ENCODE measurements at regions not wholly inside any gene's neighbourhood (a gene's known extent, or its start where the extent isn't known, plus 50 kb on each side); places are given as distances from the start of the nearest gene placed in this dataset.

DNA sequence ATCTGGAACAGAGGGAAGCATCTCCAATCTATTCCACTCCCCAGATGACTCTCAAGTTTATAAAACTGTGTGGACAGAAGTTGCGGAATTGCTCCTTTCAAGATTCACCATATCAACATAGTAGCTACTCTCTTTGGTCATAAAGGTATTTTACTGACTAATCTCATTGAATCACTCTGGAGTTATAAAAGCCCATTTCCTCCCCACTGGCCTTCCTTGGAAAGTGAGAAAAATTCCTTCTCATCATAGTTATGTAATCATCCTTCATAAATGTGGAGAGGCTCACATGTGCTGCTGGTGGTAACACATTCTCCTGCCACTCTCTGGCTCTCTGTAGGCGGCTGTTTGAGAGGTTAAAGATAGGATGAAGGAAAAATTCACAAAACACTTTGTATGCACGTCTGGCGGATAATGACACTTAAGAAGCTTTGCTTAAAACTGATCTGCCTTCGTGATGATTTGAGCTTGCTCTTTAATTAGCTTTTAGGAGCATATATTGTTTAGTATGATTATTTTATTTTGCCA lies 1034.0 kb upstream of the EEF2KMT start:
- DNase-seq (ENCODE audit: low read depth): no peak

DNA sequence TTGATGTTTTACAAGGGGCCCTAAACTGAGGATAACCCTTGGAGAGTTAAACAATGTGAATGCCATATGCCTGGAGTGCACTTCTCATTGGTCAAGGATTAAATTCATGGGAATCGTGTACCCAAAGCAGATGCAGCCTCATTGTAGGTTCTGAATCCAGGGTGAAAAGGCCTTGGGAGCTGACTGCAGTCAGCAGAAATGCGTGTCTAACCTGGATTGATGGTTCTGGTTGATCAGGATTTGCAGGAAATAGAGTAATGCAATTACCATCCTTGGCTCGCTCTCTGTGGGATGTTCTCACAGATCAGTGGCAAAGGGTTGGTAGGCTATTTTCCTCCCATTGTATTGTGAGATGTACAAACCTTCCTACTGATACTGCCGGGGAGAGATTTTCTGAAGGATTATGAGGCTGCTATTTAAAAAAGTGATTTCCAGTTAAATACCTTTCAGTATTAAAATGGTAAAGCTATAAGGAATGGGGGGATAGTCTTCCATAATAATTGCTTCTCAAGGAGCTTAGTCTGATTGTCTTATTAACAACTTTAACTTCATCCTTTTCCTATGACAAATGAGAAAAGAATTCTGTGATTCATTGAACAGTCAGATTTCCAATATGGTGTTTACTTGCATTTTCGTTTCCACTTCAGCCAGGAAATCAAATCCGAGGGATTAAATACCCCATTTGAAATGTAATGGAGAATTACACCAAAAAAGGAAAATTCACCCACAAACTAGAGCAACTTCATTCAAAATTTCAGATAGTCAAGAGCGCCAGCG lies 1028.1 kb upstream of the EEF2KMT start:
- no peak for DNase-seq (ENCODE audit: low read depth)

DNA sequence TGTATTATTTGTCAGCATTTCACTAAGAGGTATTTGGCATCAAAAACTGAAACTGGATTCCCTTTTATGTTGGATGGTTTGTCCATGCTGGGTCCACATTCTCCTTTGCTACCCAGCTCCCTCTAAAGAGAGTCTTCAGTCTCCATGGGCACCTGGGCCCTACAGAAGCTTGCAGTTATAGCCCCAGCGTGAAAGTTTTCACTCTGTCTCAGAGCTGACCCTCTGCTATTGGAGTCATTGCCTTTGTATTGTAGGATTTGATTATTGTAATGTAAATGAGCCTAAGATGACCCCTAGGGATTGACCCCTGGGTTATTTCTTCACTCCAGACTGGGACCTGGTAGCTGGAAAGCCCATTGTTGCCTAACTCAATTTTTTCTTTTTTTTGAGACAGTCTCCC lies 1026.5 kb upstream of the EEF2KMT start:
- DNase-seq (ENCODE audit: low read depth): no peak

DNA sequence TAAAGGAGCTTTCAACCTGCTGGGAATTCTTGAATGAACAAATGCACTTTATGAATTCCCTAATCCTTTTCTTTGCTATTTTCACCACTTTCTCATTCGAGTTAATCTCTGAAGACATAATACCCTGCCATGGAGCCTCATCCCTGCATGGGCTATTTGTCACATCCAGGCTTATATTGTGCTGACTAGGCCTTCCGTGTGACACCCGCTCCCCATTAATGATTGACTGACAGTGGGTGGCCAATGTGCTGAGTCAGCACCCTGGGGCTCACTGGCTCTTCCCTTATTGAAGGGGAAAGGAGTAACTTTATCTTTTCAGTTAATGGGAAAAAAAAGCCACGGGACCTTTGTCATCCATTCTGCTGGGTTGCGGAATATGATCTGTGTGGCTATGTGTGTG lies 1024.8 kb upstream of the EEF2KMT start:
- no peak for DNase-seq (ENCODE audit: low read depth)

DNA sequence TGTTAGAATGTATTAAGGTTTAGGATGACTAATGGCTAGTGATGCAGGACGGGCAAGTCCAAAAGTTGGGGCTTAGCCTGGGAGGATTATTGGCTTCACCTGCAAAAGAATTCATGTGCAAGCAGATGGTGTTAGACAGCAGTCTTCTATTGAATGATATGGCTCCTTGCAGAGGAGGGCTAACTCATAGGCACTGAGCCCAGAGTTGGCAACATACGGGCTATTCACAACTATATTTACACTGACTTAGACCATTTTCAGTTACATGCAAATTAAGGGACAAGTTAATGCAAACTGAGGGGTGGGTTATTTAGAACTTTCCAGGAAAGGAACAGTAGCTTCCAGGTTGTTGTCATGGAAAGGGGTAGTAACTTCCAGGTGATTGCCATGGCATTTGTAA lies 1017.1 kb upstream of the EEF2KMT start:
- no peak for DNase-seq (ENCODE audit: low read depth)

DNA sequence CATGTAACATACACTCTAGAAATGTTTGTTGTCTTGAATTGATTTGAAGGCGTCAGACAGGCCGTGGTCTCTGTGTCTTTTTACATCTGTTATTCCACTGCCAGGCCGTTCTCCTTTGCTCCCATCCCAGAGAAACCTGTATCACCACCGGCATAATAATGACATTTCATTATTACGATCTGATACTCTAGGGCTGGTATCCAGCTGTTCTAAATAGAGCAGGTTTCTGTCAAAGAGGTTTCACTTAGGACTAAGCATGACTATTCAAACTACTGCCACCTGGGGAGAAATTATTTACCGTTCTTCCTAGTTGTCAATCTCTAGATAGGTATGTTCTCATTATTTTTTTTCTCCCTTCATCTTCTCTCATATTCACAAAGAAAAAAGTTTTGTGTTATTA lies 1016.2 kb upstream of the EEF2KMT start:
- DNase-seq (ENCODE audit: low read depth): no peak

DNA sequence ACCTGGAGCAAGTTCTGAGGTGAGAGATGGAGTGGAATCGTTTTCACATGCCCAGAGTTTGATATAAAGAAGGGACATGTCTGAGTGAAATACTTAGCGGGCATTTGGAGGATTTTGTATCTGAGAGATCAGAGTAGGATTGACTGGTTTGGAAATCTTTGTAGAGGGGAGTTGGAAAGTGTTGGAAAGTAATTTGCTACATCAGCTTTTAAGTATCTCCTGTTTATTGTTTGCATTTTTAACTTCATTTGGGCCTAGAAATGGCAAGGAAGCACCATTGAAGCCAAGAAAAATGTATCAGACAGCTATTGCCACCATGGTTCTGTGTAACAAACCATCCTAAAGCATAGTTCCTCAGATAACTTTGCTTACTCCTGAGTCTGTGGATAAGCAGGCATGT lies 1015.1 kb upstream of the EEF2KMT start:
- no peak for DNase-seq (ENCODE audit: low read depth)

DNA sequence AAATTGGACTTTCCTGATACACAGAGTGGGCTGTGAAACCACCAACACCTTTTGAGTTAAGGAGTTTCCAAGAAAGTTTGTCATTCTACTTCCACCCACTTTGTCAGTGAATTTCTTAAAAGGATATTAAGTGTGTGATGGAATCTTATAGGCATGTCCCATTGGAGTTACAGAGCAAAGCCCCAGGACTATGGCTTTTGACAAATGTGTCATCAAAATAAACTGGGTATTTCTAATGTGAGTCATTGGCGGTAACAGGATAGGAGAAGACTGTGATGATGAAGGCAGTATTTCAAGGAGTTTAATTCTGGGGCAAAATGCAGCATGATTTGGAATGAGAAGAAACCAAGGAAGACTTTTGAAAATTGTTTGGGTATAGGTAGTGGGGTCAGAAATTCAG lies 1013.8 kb upstream of the EEF2KMT start:
- DNase-seq (ENCODE audit: low read depth): no peak

DNA sequence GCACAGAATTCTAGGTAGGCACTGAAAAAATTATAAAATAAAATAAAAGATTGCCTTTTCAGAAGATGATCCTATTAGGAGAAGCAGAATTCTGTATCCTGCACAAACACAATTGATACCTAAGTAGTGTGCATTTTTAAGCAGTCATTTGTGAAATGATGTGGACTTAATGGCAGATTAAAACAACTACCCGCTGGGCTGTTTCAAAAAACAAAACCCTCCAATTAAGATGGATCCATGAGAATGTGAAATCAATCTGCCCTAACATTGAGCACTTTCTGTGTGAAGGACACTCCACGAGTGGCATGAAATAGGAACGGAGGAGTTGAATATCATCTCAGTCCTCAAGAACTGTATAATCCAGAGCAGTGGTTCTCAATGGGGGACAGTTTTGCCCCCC lies 1012.8 kb upstream of the EEF2KMT start:
- no peak for DNase-seq (ENCODE audit: low read depth)

DNA sequence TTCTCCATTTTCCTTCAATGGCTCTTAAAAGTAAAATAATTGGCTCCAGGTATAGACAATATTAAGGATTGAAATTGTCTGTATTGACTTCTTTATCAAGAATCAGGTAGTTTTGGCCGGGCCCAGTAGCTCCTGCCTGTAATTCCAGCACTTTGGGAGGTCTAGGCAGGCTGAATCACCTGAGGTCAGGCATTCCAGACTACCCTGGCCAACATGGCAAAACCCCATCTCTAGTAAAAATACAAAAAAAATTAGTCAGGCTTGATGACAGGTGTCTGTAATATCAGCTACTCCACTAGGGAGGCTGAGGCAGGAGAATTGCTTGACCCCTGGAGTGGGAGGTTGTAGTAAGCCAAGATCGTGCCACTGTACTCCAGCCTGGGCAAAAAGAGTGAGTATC lies 1008.5 kb upstream of the EEF2KMT start:
- DNase-seq (ENCODE audit: low read depth): no peak

DNA sequence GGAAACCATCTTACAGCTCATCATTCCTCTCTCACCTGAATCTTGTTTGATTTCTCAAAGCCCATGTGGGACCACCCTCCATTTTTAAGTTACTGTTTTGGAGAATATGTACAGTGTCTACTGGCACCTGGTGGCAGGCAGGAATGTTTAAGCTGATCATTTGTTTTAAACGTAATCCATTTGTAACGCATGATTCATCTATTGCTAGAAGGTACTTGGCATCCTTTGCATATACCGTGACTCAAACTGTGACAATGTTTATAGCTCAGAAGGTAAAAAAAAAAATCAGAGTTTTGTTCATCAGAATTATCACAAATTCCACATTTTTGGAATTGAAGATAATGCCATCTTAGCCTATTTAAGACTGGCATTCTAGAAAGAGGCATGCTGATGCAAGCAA lies 1007.5 kb upstream of the EEF2KMT start:
- DNase-seq (ENCODE audit: low read depth): no peak

DNA sequence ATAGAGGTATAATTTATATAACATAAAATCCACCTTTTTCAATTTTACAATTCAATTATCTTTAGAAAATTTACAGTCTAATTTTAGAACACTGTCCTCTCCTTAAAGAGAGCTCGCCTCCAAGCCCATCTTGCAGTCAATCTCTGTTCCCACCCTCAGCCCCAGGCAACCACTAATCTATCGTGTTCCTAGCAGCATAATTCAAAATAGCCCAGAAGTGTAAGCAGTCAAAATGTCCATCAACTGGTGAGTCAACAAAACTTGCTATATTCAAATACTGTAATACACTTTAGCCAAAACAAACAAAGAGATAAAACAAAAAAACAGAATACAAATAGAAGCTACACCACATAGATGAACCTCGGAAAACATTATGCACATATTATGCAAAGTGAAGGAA lies 1006.8 kb upstream of the EEF2KMT start:
- no peak for DNase-seq (ENCODE audit: low read depth)

DNA sequence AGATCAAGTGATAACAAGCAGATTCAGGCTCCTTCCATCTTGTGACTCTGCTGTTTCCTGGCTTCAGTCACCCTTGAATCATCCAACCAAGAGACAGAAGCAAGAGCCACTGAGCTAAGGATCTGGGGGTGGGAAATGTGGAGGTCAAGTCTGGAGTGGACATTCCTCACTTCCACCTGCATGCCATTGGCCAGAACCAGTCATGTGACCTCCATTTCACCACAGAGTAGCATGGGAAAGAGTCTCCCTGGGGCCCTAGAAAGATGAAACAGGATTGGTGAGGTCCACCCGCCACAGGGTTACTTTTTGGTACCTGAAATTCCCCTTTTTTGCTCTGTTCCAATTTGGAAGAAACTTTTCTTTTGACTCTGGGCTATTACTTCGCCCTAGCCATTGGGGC lies 1006.0 kb upstream of the EEF2KMT start:
- no peak for DNase-seq (ENCODE audit: low read depth)

DNA sequence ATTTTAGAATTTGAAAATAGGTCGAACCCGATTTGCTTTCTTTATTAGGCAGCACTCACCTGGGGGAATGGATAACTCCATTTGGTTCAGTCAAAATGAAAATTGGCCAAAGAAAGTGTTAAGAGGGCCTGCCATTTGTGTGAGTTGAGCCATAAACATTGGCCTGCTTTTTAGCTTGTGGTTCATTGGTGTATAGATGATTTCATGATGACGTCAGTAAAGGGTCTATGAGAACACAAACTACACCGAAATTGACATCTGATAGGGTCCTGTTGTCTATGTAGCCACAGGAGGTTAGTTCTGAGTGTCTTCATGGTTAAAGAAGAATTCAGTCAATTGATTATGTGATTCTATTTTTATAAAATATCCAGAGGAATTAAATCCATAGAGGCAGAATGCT lies 1001.5 kb upstream of the EEF2KMT start:
- DNase-seq (ENCODE audit: low read depth): no peak

DNA sequence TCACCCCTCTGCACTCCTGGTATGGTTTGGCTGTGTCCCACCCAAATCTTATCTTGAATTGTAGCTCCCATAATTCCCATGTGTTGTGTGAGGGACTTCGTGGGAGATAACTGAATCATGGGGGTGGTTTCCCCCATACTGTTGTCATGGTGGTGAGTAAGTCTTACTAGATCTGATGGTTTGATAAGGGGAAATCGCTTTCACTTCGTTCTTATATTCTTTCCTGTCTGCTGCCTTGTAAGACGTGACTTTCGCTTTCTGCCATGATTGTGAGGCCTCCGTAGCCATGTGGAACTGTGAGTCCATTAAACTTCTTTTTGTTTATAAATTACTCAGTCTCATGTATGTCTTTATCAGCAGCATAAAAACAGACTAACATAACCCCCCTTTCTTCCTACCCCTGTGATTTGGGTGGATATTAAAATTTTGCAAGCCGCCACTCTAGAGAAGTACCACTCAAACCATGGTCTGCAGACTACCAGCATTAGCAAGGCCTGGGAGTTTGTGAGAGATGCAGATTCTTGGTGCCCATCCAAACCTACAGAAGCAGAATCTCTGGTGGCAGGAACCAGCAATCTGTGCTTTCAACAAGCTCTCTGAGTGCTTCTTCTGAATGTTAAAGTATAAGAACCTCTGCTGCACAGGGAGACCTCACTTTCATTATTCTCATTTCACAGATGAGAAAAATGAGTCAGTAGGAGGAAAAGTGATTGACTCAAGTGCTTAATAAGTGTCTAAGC lies 999.5 kb upstream of the EEF2KMT start:
- no peak for DNase-seq (ENCODE audit: low read depth)

DNA sequence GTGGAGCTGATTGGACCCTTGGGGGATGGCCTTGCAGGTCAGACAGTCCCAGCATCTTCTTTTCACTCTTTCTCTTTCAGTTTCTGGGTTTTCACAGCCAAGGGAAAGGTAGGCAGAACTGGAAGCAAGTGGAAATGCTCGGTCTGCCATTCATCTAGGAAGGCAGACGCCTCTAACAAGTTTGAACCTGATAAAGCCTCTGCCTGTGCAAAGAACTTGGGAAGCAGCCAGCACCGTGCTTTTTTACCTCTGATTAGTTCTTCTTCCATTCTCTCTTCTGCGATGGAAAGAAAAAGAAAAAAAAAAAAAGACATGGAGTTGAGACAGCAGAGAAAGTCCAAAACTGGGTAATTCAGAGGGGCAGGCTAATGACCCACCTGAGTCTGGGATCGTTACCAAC lies 997.8 kb upstream of the EEF2KMT start:
- no peak for DNase-seq (ENCODE audit: low read depth)

DNA sequence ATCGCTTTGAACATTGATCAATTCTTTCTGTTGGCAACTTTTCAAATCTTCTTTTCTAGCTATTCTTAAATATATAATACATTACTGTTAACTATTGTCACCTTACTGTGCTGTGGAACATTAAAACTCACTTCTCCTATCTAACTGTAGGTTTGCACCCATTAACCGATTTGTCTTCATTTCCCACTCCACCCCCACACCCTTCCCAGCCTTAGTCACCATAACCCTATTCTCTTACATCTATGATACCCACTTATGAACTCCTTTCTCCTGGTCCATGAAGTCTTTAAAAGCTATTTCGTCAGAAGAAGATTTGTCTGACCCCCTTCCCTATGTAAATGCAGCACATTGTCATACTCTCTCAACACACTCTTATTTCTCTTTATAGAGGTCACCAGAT lies 993.4 kb upstream of the EEF2KMT start:
- DNase-seq (ENCODE audit: low read depth): no peak

DNA sequence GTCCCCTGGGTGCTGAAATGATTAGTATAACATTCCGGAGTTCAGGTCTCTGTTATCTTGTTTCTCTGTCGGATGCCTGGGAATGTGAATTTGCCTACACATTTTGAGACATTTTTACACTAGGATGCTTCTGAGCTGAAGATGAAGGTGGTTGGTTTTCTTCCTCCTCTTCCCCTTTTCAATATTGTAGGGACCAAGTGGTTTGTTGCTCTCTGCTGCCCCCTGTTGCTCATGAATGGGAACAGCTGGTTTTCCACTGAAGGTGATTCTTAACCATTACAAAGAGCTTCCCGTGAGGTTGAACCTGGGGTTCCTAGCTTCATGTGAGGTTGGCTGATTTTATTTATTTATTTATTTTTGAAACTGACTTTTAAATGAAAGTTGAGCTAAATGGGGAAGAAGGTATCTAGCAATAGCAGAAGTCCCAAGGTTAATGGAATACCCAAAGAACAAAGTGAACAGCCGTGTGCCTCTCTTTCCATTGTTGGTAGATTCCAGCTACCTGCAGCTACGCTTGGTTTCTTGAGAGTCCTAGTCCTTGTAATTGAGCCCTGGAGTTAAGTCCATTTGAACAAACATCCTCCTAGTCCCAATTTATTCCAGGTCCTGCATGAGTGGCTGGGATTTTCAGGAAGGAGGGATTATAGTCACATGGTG lies 983.9 kb upstream of the EEF2KMT start:
- DNase-seq (ENCODE audit: low read depth): no peak

DNA sequence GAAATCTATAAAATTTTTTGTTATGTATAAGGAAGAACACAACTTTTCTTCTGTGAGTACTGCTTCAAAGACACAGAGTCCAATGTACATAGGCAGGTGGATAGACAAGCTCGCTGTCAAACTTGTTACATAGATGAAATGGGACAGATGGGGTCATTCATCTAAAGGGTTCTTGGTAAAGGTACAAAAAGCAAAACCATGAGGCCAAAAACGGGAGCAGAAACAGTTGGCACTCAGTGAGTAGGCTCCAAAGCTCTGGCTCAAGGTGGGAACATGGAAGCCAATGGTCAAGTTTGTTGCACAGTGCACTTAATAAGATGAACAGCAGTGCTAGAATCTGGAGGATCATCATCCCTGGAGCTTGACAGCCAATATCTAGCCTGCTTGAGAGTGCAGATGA lies 979.0 kb upstream of the EEF2KMT start:
- DNase-seq (ENCODE audit: low read depth): no peak

DNA sequence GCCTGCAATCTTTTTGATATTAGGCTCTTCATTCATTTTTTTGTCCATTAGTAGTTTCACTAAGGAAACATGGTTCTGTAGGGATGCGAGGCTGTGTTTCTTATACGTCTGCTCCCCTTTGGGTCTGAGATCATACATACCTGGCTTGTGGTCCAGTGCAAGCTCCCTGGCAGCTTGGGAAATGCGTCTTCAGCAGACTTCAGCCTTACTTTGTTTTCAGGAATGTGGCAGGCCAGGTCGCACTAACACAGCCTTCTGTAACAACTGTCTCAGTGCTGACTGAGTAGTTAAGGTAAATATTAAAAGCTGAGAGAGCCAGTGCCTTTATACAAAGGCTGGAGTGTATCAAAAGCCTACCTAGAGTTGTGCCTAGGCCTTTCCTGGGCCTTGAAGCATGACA lies 970.5 kb upstream of the EEF2KMT start:
- no peak for DNase-seq (ENCODE audit: low read depth)

DNA sequence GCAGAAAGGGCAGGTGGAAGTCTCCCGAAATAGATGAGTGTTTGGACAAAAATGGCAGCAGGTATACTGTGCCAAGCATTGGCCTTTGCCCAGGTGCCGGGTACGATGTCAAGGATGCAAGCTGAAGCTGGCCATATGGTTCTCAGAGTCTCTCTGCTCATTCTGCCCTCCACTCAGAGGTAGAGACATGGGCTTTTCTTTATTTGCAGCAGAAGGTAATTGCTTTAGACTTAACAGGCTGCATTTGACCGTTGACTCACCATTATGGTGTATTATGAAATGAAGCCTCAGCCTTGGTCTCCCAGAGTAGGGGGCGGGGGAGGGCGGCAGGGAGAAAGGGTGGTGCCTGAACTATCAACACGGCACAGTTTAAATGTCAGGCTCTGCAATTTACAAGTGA lies 969.1 kb upstream of the EEF2KMT start:
- DNase-seq (ENCODE audit: low read depth): no peak

DNA sequence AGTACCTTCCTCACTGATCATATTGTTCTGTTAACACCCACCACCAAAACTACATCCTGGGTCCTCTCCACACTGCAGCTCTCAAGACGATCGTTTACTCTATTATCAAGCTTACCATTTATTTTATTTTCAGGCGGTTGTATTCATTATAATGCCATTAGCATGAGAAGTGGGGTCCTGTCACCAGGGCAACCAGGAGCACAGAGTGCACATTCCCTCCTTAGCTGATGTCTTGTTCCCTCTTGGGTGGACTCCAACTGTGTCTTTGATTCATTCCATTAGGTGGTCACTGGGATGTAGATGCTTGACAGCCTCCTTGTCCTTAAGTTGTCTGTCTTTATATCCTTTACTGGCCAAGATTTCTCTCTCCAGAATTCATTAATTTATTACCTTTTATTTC lies 965.9 kb upstream of the EEF2KMT start:
- DNase-seq (ENCODE audit: low read depth): no peak

DNA sequence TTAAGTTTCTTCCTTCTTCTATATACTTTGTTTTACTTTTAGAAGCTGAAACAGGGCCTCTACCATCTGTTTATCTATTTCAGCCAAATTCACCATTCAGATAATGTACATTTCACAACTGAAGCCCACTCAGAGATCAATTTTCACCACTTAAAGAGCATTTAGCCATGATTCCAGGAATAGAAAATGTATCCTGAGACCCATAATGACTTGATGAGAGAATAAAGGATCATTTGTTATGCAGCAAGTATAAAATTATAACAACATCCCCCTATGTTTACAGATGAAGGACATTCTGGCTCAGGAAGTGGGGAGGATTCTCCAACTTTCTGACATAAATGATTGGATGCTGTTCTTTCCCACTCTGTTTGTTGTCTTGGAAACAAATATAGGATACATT lies 962.1 kb upstream of the EEF2KMT start:
- no peak for DNase-seq (ENCODE audit: low read depth)
